Parathyroid adenoma (tissue), 2 donors: ENCODE measurements at regions not wholly inside any gene's neighbourhood (a gene's known extent, or its start where the extent isn't known, plus 50 kb on each side); places are given as distances from the start of the nearest gene placed in this dataset.

Experiments used
- H2AFZ ChIP-seq: fragments of 300-600 bp; sonication (generic); one replicate; pipeline ENCODE4 v1.7.0; 2017; ENCODE audit warnings: antibody characterized with exemption, mild to moderate bottlenecking
- H3K27ac ChIP-seq: fragments of 300-600 bp; sonication (generic); one replicate; pipeline ENCODE4 v1.7.0; 2017
- H3K27me3 ChIP-seq: fragments of 300-600 bp; sonication (generic); one replicate; pipeline ENCODE4 v1.7.0; 2017; ENCODE audit warnings: low read length; ENCODE audit not compliant: control insufficient read depth, insufficient read depth
- H3K36me3 ChIP-seq: fragments of 300-600 bp; sonication (generic); one replicate; pipeline ENCODE4 v1.7.0; 2017; ENCODE audit warnings: low read length; ENCODE audit not compliant: control insufficient read depth, insufficient read depth
- H3K4me1 ChIP-seq: fragments of 300-600 bp; sonication (generic); one replicate; pipeline ENCODE4 v1.7.0; 2017; ENCODE audit warnings: control low read depth
- H3K4me2 ChIP-seq: fragments of 300-600 bp; sonication (generic); one replicate; pipeline ENCODE4 v1.7.0; 2017; ENCODE audit warnings: low read length
- H3K4me3 ChIP-seq: fragments of 300-600 bp; sonication (generic); one replicate; pipeline ENCODE4 v1.7.0; 2017; ENCODE audit warnings: low read depth, low read length
- H3K79me2 ChIP-seq: fragments of 300-600 bp; sonication (generic); one replicate; pipeline ENCODE4 v1.7.0; 2017; ENCODE audit warnings: control low read depth
- H3K9ac ChIP-seq: fragments of 300-600 bp; sonication (generic); one replicate; pipeline ENCODE4 v1.7.0; 2017; ENCODE audit warnings: mild to moderate bottlenecking
- H3K9me3 ChIP-seq: fragments of 300-600 bp; sonication (generic); one replicate; pipeline ENCODE4 v1.7.0; 2017; ENCODE audit warnings: low read length; ENCODE audit not compliant: control insufficient read depth
- TF ChIP-seq, protein P1 (sequence below): fragments of 300-600 bp; sonication (generic); IDR thresholded peaks from one replicate; pipeline ENCODE4 v1.7.0; 2017; ENCODE audit warnings: antibody characterized with exemption, mild to moderate bottlenecking
- donor health status: primary hyperparathyroidism.

DNA sequence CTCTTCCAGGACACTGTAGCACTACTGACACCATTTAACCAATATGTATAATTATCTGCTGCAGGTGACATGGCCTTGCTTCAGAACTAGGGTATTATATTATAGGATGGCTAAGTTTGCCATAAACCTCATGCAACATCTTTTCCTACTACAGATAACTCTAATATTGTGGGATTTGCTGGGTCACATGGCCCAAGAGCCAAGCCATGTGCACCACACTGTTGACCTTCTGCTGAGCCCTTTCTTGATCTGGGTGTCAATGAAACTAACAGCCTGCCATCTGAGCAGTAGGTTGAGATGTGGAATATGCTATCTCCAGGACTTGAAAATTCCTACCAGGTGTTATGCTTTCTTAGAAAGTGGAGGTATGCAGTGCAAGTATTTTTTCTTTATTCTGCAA is 2291.1 kb downstream of the MRPL39 start:
- no peak overlapping the region for H3K4me2 ChIP-seq
- H3K9ac ChIP-seq: no peak overlapping the region
- TF ChIP-seq, protein P1, sequence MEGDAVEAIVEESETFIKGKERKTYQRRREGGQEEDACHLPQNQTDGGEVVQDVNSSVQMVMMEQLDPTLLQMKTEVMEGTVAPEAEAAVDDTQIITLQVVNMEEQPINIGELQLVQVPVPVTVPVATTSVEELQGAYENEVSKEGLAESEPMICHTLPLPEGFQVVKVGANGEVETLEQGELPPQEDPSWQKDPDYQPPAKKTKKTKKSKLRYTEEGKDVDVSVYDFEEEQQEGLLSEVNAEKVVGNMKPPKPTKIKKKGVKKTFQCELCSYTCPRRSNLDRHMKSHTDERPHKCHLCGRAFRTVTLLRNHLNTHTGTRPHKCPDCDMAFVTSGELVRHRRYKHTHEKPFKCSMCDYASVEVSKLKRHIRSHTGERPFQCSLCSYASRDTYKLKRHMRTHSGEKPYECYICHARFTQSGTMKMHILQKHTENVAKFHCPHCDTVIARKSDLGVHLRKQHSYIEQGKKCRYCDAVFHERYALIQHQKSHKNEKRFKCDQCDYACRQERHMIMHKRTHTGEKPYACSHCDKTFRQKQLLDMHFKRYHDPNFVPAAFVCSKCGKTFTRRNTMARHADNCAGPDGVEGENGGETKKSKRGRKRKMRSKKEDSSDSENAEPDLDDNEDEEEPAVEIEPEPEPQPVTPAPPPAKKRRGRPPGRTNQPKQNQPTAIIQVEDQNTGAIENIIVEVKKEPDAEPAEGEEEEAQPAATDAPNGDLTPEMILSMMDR: no peak
- no peaks in the 10 kb centered on the region for H3K4me1 ChIP-seq
- H2AFZ ChIP-seq: no peak overlapping the region
- no peaks in the 10 kb centered on the region for H3K36me3 ChIP-seq
- no peak overlapping the region for H3K27ac ChIP-seq
- H3K4me3 ChIP-seq: no peak overlapping the region
- no peaks in the 10 kb centered on the region for H3K79me2 ChIP-seq
- H3K27me3 ChIP-seq: no peaks in the 10 kb centered on the region
- no peaks in the 10 kb centered on the region for H3K9me3 ChIP-seq

DNA sequence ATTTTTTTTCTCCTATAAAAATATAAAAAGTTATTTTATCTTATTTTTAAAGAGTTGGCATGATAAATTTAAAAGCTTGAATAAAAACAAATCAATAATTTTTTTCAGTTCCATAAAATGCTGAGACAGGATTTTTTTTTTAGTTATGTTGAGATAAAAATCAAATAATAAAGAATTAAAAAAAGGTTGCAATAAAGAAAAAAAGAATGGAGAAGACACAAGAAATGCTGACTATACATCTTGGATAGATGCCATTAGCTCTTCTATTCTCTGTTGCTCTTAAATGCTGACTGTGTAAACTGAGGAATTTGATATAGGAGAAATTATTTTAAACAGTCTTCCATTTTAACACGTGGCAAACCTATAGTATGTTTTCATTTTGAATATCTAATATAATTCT is 2298.5 kb downstream of the MRPL39 start:
- TF ChIP-seq, protein P1: no peak

DNA sequence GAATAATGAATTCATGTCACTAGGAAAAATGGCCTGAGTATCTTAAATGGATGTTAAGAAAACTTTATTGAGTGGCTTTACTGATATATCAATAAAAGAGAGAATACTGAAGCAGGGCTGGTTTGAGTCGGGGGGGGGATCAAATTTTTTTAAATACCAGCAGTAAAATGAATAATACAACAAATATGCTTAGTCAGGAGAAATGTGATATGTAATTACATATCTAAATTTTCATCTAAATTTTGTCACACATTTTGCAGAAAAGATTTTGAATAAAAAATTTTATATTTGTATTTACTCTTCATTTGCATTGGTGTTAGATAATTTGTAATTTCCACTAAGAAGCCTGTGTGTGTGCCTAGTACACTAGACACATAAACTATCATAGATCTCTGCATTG is 2300.2 kb downstream of the MRPL39 start:
- Histone ChIP-seq H3K36me3 (no peaks in the 10 kb centered on the region), H2AFZ (no peak overlapping the region), H3K4me3 (no peak overlapping the region), H3K79me2 (no peaks in the 10 kb centered on the region), H3K27me3 (no peaks in the 10 kb centered on the region), H3K4me1 (no peaks in the 10 kb centered on the region), H3K9me3 (no peaks in the 10 kb centered on the region), H3K9ac (no peak overlapping the region), H3K4me2 (no peak overlapping the region), H3K27ac (no peak overlapping the region)
- TF ChIP-seq, protein P1: no peak

More for the DNA sequence above, 2298.5 kb downstream of the MRPL39 start:
- H3K9ac ChIP-seq: no peak overlapping the region
- H3K36me3 ChIP-seq: no peaks in the 10 kb centered on the region
- H3K27me3 ChIP-seq: no peaks in the 10 kb centered on the region
- no peaks in the 10 kb centered on the region for H3K79me2 ChIP-seq
- H3K4me2 ChIP-seq: no peak overlapping the region
- no peaks in the 10 kb centered on the region for H3K9me3 ChIP-seq
- H3K27ac ChIP-seq: no peak overlapping the region
- no peaks in the 10 kb centered on the region for H3K4me1 ChIP-seq
- H2AFZ ChIP-seq: no peak overlapping the region
- H3K4me3 ChIP-seq: no peak overlapping the region

DNA sequence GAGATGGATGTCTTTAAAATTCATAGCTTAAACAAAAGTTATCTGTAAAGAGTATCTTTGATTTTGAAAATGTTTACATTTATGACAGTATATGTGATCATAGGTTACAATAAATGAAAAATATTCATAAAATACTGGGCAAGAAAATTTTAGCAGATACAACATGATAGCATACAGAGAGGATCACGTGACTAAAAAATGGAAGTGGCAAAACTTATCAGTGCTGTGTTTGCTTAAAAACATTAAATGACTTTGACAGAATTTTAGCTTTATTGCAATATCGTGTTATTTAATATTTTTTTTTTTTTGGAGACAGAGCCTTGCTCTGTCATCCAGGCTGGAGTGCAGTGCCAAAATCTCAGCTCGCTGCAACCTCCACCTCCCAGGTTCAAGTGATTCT is 2294.1 kb downstream of the NCAM2 start:
- no peaks in the 10 kb centered on the region for H3K36me3 ChIP-seq
- no peaks in the 10 kb centered on the region for H3K9me3 ChIP-seq
- H3K4me2 ChIP-seq: no peak overlapping the region
- no peaks in the 10 kb centered on the region for H3K4me1 ChIP-seq
- TF ChIP-seq, protein P1: no peak
- no peaks in the 10 kb centered on the region for H3K27me3 ChIP-seq
- H3K9ac ChIP-seq: no peak overlapping the region
- H2AFZ ChIP-seq: no peak overlapping the region
- no peak overlapping the region for H3K27ac ChIP-seq
- H3K4me3 ChIP-seq: no peak overlapping the region
- H3K79me2 ChIP-seq: no peaks in the 10 kb centered on the region

DNA sequence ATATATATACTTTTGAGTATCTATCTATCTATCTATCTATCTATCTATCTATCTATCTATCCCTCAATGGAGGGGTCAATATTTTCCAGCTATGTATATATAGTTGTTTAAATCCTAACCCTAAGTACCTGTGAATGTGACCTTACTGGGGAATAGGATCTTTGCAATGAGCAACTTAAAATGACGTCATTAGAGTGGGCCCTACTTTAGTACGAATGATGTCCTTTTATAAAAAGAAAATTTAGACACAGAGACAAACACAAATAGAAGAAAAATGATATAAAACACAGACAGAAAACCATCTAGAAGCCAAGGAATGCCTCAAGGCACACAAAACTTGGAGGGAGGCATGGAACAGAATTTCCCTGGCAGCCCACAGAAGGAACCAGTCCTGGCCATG is 2283.7 kb downstream of the NCAM2 start:
- Histone ChIP-seq H3K36me3 (no peaks in the 10 kb centered on the region), H3K4me3 (no peak overlapping the region), H3K9me3 (no peaks in the 10 kb centered on the region), H3K4me2 (no peak overlapping the region), H3K9ac (no peak overlapping the region), H3K27ac (no peak overlapping the region), H2AFZ (no peak overlapping the region), H3K27me3 (no peaks in the 10 kb centered on the region), H3K4me1 (no peaks in the 10 kb centered on the region), H3K79me2 (no peaks in the 10 kb centered on the region)
- TF ChIP-seq, protein P1: no peak
